ENCODE measurements at regions not wholly inside any gene's neighbourhood (a gene's known extent, or its start where the extent isn't known, plus 50 kb on each side); places are given as distances from the start of the nearest gene placed in this dataset.

DNA sequence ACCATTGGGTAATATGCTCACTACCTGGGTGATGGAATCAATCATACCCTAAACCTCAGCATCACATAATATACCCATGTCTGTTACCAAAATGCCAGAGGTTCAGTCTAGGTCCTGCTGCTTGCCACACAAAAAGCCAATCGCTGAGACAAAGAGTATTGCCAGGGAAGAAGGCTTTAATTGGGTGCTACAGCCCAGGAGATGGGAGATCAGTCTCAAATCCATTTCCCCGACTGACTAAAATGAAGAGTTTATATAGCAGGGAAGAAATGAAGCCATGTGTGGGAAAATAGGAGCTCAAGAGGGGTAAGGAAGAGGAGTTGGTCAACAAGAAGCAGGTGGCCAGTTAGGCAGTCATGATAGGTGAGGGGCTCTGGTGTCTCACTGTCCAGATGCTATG lies 149.6 kb downstream of the QRSL1 start:
- CTCF ChIA-PET, result no interaction called here
- no peaks in the 10 kb centered on the region for H3K9me3 ChIP-seq (ENCODE audit: control insufficient read depth, insufficient read depth, low read length)
- POLR2A ChIA-PET, result no interaction called here
- TF ChIP-seq, protein P1, sequence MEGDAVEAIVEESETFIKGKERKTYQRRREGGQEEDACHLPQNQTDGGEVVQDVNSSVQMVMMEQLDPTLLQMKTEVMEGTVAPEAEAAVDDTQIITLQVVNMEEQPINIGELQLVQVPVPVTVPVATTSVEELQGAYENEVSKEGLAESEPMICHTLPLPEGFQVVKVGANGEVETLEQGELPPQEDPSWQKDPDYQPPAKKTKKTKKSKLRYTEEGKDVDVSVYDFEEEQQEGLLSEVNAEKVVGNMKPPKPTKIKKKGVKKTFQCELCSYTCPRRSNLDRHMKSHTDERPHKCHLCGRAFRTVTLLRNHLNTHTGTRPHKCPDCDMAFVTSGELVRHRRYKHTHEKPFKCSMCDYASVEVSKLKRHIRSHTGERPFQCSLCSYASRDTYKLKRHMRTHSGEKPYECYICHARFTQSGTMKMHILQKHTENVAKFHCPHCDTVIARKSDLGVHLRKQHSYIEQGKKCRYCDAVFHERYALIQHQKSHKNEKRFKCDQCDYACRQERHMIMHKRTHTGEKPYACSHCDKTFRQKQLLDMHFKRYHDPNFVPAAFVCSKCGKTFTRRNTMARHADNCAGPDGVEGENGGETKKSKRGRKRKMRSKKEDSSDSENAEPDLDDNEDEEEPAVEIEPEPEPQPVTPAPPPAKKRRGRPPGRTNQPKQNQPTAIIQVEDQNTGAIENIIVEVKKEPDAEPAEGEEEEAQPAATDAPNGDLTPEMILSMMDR (IDR thresholded peaks at IDR 0.05; ENCODE audit: low read depth, low read length), result no peak
- DNase-seq (ENCODE audit: low read depth, low spot score), result no peak
- H3K4me3 ChIP-seq (ENCODE audit: low read depth, low read length), result no peak overlapping the region
- H3K27ac ChIP-seq (ENCODE audit: low read depth, low read length), result no peak overlapping the region
- H3K27me3 ChIP-seq (ENCODE audit: control insufficient read depth, insufficient read depth, low read length), result no peaks in the 10 kb centered on the region

DNA sequence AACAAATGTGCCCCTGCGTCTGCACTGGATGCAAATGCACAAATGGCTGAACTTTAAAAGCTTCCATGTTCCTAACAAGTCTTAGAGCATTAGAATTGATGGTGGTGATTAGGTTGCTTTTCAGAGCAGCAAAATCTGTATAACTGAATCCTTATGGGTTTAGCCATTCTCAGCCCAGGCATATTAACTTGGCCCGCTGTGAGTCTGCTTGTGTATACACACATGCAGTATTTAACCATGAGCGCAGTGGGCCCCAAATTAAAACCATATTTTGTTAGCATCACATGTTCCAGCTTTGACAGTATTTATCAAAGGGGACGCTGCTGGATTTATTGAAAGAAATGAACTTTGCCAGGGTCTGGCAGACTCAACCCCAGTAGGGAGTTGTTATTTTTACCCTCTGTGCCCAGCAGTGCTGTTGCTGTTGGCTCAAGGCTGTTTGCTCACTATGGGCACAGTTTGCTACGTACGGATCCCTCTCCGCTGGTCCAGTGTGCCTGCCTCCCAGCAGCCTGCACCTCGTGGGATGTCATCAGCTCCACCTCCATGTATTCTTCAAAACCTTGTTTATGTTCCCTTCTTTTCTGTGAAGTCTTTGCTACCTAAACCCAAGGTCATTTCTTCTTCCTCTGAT lies 144.7 kb downstream of the QRSL1 start:
- Histone ChIP-seq H3K4me3 (ENCODE audit: low read depth, low read length) (no peak overlapping the region), H3K27me3 (ENCODE audit: control insufficient read depth, insufficient read depth, low read length) (no peaks in the 10 kb centered on the region), H3K9me3 (ENCODE audit: control insufficient read depth, insufficient read depth, low read length) (no peaks in the 10 kb centered on the region), H3K27ac (ENCODE audit: low read depth, low read length) (no peak overlapping the region)
- POLR2A ChIA-PET, result no interaction called here
- CTCF ChIA-PET, result no interaction called here
- TF ChIP-seq, protein P1 (IDR thresholded peaks at IDR 0.05; ENCODE audit: low read depth, low read length), result no peak
- no peak for DNase-seq (ENCODE audit: low read depth, low spot score)

DNA sequence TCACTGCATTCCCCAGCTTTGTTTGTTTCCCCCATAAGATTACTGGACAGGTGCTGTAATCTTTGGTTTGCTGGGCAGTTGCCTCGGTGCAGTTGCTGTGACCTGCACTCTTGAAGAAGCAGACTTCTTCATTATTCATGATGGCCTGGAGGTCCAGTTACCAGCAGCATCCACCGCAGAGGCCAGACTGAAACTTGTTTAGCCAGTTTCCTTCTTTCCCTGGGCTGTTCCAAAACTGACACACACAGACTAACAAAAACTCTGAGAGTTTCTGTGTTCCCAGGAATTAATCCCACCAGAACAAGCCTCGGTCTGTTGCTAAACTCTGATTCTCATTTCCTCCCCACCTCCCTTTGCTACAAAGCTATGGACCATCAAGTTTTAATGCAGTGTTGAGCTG lies 144.1 kb downstream of the QRSL1 start:
- POLR2A ChIA-PET, result no interaction called here
- H3K27ac ChIP-seq (ENCODE audit: low read depth, low read length), result no peak overlapping the region
- no peak overlapping the region for H3K4me3 ChIP-seq (ENCODE audit: low read depth, low read length)
- CTCF ChIA-PET, result no interaction called here
- DNase-seq (ENCODE audit: low read depth, low spot score), result no peak
- TF ChIP-seq, protein P1 (IDR thresholded peaks at IDR 0.05; ENCODE audit: low read depth, low read length), result no peak
- no peaks in the 10 kb centered on the region for H3K27me3 ChIP-seq (ENCODE audit: control insufficient read depth, insufficient read depth, low read length)
- H3K9me3 ChIP-seq (ENCODE audit: control insufficient read depth, insufficient read depth, low read length), result no peaks in the 10 kb centered on the region

DNA sequence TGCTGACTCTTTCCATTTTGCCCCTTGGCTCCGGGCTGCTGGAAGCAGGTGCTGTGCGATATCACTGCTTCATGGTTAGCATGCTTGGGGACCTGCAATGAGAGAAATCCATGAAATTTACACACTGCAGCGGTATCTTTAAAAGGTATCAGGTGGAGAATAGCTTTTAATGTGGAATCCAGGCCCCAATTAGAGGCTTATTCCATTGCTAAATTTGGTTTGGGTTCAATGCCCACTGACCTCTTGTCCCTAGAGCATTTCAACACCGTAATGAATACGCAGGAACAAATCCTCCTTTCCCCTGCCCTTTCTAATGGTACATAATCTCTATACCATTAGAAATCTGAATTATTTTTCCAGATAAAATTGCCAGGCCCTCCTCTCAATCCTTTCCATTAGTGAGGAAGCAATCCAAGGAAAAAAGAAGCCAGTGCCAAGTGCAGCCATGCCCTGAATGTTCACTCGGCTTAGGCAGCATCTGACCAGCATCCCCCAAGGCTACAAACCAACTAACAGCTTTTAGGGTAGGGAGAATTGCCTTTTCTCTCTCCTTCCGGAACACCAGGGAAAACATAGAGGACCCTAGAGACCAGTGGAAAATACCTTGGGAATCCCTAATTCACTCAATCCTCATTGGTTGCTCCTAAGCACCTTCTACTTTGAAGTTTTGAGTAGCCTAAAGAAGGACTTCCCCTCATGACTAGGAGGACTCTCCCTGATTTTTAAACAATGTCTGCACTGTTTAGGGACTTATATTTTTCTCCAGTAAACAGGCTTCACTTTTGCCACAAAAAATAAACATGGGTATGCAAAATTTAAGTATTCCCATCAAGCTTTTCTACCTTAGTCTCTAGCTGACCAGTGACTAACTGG lies 143.1 kb downstream of the QRSL1 start:
- TF ChIP-seq, protein P1 (IDR thresholded peaks at IDR 0.05; ENCODE audit: low read depth, low read length), result no peak
- Histone ChIP-seq H3K9me3 (ENCODE audit: control insufficient read depth, insufficient read depth, low read length) (no peaks in the 10 kb centered on the region), H3K4me3 (ENCODE audit: low read depth, low read length) (no peak overlapping the region), H3K27ac (ENCODE audit: low read depth, low read length) (no peak overlapping the region), H3K27me3 (ENCODE audit: control insufficient read depth, insufficient read depth, low read length) (no peaks in the 10 kb centered on the region)
- CTCF ChIA-PET, result no interaction called here
- POLR2A ChIA-PET, result no interaction called here
- no peak for DNase-seq (ENCODE audit: low read depth, low spot score)

DNA sequence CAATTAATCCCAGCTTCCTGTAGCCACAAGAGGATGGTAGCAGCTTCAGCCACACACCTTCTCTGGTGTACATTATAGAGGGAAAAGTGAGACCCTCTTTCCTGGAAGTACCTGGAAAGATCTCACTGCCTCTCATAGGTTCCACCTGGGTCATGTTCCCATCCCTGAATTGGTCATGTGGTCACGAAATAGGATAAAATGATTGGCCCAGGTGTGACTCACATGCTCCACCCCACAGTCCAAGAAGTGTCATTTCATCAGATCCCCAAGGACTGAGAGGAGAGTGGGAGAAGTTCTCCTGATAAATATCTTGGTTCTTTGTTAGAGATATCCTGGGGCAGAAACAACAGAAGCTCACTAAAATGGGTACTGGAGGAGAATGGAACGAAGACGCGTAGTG lies 142.4 kb downstream of the QRSL1 start:
- Histone ChIP-seq H3K27ac (ENCODE audit: low read depth, low read length) (no peak overlapping the region), H3K4me3 (ENCODE audit: low read depth, low read length) (no peak overlapping the region), H3K27me3 (ENCODE audit: control insufficient read depth, insufficient read depth, low read length) (no peaks in the 10 kb centered on the region), H3K9me3 (ENCODE audit: control insufficient read depth, insufficient read depth, low read length) (no peaks in the 10 kb centered on the region)
- POLR2A ChIA-PET, result no interaction called here
- TF ChIP-seq, protein P1 (IDR thresholded peaks at IDR 0.05; ENCODE audit: low read depth, low read length), result no peak
- DNase-seq (ENCODE audit: low read depth, low spot score), result no peak
- CTCF ChIA-PET, result no interaction called here
